ENCODE measurements at regions not wholly inside any gene's neighbourhood (a gene's known extent, or its start where the extent isn't known, plus 50 kb on each side); places are given as distances from the start of the nearest gene placed in this dataset.
A peak's percentile ranks its signal among the peaks of the same experiment; 100 is the strongest.

DNA sequence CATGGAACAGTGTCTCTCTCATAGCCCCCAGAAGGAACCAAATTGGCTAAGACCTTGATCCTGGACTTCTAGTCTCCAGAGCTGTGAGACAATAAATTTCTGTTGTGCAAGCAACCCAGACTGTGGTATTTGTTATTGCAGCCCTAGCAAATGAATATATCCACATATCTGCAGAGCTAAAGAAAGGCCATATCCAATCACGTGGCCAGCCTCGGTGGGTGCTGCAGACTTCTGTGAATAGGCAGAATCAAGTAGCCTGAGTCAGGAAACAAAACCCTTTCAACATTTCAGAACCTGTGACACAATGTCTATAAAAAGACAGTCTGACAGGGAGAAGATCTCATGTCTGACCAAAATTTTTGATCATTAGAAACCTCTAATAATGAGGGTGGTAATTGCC lies 71.0 kb upstream of the CPM start:
- Histone ChIP-seq H3K9ac (ENCODE audit: low read length) (no peak overlapping the region), H3K27me3 (ENCODE audit: insufficient read depth, low read depth, low read length) (peaks cover 30% of the 10 kb centered on the region), H3K4me3 (ENCODE audit: low read length) (no peak overlapping the region), H3F3A (ENCODE audit: insufficient read depth, low read length, poor library complexity, severe bottlenecking) (no peaks in the 10 kb centered on the region), H3K27ac (ENCODE audit: low read length) (no peak overlapping the region), H4K20me1 (ENCODE audit: insufficient read depth) (no peaks in the 10 kb centered on the region), H3K79me2 (replicated peaks; ENCODE audit: insufficient read depth, low read length) (no peaks in the 10 kb centered on the region), H3K9me3 (ENCODE audit: low read length) (no peaks in the 10 kb centered on the region), H3K36me3 (ENCODE audit: insufficient read depth, low read length) (no peaks in the 10 kb centered on the region), H3K9me2 (ENCODE audit: insufficient read depth, low read length) (no peaks in the 10 kb centered on the region), H2AFZ (ENCODE audit: low read depth, low read length) (no peak overlapping the region), H3K4me2 (ENCODE audit: low read length) (no peak overlapping the region)
- no peak for TF ChIP-seq POLR2AphosphoS5 (IDR thresholded peaks at IDR 0.05)
- TF ChIP-seq RAD21 (conservative IDR thresholded peaks at IDR 0.05), result no peak
- TF ChIP-seq MXI1 (conservative IDR thresholded peaks at IDR 0.05; ENCODE audit: poor library complexity, severe bottlenecking), result no peak
- TF ChIP-seq, protein P1, sequence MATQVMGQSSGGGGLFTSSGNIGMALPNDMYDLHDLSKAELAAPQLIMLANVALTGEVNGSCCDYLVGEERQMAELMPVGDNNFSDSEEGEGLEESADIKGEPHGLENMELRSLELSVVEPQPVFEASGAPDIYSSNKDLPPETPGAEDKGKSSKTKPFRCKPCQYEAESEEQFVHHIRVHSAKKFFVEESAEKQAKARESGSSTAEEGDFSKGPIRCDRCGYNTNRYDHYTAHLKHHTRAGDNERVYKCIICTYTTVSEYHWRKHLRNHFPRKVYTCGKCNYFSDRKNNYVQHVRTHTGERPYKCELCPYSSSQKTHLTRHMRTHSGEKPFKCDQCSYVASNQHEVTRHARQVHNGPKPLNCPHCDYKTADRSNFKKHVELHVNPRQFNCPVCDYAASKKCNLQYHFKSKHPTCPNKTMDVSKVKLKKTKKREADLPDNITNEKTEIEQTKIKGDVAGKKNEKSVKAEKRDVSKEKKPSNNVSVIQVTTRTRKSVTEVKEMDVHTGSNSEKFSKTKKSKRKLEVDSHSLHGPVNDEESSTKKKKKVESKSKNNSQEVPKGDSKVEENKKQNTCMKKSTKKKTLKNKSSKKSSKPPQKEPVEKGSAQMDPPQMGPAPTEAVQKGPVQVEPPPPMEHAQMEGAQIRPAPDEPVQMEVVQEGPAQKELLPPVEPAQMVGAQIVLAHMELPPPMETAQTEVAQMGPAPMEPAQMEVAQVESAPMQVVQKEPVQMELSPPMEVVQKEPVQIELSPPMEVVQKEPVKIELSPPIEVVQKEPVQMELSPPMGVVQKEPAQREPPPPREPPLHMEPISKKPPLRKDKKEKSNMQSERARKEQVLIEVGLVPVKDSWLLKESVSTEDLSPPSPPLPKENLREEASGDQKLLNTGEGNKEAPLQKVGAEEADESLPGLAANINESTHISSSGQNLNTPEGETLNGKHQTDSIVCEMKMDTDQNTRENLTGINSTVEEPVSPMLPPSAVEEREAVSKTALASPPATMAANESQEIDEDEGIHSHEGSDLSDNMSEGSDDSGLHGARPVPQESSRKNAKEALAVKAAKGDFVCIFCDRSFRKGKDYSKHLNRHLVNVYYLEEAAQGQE (IDR thresholded peaks at IDR 0.05; ENCODE audit: borderline replicate concordance), result no peak
- TF ChIP-seq SMC3 (conservative IDR thresholded peaks at IDR 0.05; ENCODE audit: poor library complexity), result no peak
- TF ChIP-seq, protein P2, sequence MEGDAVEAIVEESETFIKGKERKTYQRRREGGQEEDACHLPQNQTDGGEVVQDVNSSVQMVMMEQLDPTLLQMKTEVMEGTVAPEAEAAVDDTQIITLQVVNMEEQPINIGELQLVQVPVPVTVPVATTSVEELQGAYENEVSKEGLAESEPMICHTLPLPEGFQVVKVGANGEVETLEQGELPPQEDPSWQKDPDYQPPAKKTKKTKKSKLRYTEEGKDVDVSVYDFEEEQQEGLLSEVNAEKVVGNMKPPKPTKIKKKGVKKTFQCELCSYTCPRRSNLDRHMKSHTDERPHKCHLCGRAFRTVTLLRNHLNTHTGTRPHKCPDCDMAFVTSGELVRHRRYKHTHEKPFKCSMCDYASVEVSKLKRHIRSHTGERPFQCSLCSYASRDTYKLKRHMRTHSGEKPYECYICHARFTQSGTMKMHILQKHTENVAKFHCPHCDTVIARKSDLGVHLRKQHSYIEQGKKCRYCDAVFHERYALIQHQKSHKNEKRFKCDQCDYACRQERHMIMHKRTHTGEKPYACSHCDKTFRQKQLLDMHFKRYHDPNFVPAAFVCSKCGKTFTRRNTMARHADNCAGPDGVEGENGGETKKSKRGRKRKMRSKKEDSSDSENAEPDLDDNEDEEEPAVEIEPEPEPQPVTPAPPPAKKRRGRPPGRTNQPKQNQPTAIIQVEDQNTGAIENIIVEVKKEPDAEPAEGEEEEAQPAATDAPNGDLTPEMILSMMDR (IDR thresholded peaks at IDR 0.05; ENCODE audit: poor library complexity, severe bottlenecking), result no peak
- TF ChIP-seq EZH2 (IDR thresholded peaks at IDR 0.05; ENCODE audit: borderline replicate concordance, insufficient read depth, low read length, poor library complexity, severe bottlenecking), result no peak
- TF ChIP-seq TAF1 (IDR thresholded peaks at IDR 0.05; ENCODE audit: low read depth), result no peak
- TF ChIP-seq EP300 (conservative IDR thresholded peaks at IDR 0.05; ENCODE audit: poor library complexity, severe bottlenecking), result no peak

DNA sequence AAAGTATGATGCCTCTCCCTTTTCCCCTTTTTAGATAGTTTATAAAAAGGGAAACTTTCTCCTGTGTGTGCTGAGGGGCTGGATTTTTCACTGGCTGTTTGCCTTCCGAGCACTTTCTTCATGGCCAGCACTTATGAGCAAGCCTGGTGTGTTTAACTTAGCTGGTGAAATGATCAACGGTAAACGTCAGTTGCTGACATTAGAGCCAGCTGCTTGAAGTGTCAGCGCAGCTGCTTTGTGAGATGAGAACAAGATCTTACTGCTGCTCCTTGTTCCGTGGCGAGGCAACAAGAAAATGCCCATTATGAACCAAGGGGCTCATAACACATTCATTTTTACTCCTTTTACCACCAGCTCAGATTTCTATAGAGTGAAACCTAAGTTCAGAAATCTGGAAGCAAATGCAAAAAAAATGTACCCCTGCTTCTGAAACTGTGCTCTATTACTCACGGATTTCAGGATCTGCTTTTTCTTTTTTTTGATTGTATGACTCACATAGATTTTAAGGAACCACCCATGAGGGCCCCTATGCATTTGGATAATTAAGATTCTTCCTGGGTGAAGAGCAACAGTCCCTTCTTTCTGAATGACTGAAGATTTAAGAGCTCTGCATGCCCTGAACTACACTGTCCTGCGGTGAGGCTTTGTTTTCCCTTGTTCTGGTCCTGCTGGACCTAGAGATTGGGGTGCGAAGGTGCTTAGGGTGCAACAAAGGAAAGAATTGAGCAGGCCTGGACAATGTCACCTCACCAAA lies 74.3 kb upstream of the CPM start:
- H3K27me3 ChIP-seq (ENCODE audit: insufficient read depth, low read depth, low read length), result peaks cover 46% of the 10 kb centered on the region
- no peaks in the 10 kb centered on the region for H3K79me2 ChIP-seq (replicated peaks; ENCODE audit: insufficient read depth, low read length)
- no peak overlapping the region for H3K27ac ChIP-seq (ENCODE audit: low read length)
- no peaks in the 10 kb centered on the region for H3F3A ChIP-seq (ENCODE audit: insufficient read depth, low read length, poor library complexity, severe bottlenecking)
- H4K20me1 ChIP-seq (ENCODE audit: insufficient read depth), result no peaks in the 10 kb centered on the region
- H3K9me2 ChIP-seq (ENCODE audit: insufficient read depth, low read length), result no peaks in the 10 kb centered on the region
- no peak overlapping the region for H2AFZ ChIP-seq (ENCODE audit: low read depth, low read length)
- H3K9ac ChIP-seq (ENCODE audit: low read length), result peak overlapping the region; percentile 30
- H3K4me2 ChIP-seq (ENCODE audit: low read length), result peak overlapping the region; percentile 61
- peak overlapping the region; percentile 58 for H3K4me3 ChIP-seq (ENCODE audit: low read length)
- no peaks in the 10 kb centered on the region for H3K36me3 ChIP-seq (ENCODE audit: insufficient read depth, low read length)
- no peaks in the 10 kb centered on the region for H3K9me3 ChIP-seq (ENCODE audit: low read length)
- no peak for TF ChIP-seq TAF1 (IDR thresholded peaks at IDR 0.05; ENCODE audit: low read depth)
- TF ChIP-seq POLR2AphosphoS5 (IDR thresholded peaks at IDR 0.05), result peak; percentile 56
- peak; percentile 54 for TF ChIP-seq EP300 (conservative IDR thresholded peaks at IDR 0.05; ENCODE audit: poor library complexity, severe bottlenecking)

Measured in neural cell (in vitro differentiated cells).